Lung (tissue), 11 donors: ENCODE measurements at regions not wholly inside any gene's neighbourhood (a gene's known extent, or its start where the extent isn't known, plus 50 kb on each side); places are given as distances from the start of the nearest gene placed in this dataset.
A peak's percentile ranks its signal among the peaks of the same experiment; 100 is the strongest.

Source experiments
- ATAC-seq: fragments of 200-7000 bp; cut with Tn5 transposase; one replicate; pipeline ENCODE4 v1.9.1; 2020; ENCODE audit warnings: moderate number of reproducible peaks; ENCODE audit not compliant: insufficient read depth, low FRiP score
- DNase-seq, 3 donors: peaks; one replicate each; pipeline ENCODE4 v3.0.0-alpha.2; 2013 to 2017
- H3K27ac ChIP-seq, 2 donors: one replicate each; pipeline ENCODE4 v1.5.1; 2013; ENCODE audit warnings: mild to moderate bottlenecking in 2 of 2, moderate library complexity in 2 of 2, control low read depth in 1 of 2, inconsistent platforms in 1 of 2, low read depth in 1 of 2, low read length in 1 of 2
- H3K27me3 ChIP-seq, 3 donors: one replicate each; pipeline ENCODE4 v1.5.1; 2013; ENCODE audit warnings: low read length in 2 of 3; ENCODE audit not compliant: control insufficient read depth in 3 of 3, insufficient read depth in 3 of 3
- H3K36me3 ChIP-seq, 4 donors: one replicate each; pipeline ENCODE4 v1.5.1; 2013; ENCODE audit warnings: low read length in 4 of 4, mild to moderate bottlenecking in 1 of 4, moderate library complexity in 1 of 4; ENCODE audit not compliant: control insufficient read depth in 4 of 4, insufficient read depth in 4 of 4
- H3K4me1 ChIP-seq, 5 donors: one replicate each; pipeline ENCODE4 v1.5.1; 2013; ENCODE audit warnings: low read length in 5 of 5, mild to moderate bottlenecking in 2 of 5, moderate library complexity in 1 of 5; ENCODE audit not compliant: control insufficient read depth in 5 of 5, insufficient read depth in 5 of 5
- H3K4me3 ChIP-seq: one replicate; pipeline ENCODE4 v1.5.1; 2013; ENCODE audit warnings: mild to moderate bottlenecking, control low read depth, moderate library complexity
- H3K9ac ChIP-seq, 2 donors: one replicate each; pipeline ENCODE4 v1.5.1; 2013; ENCODE audit warnings: low read length in 2 of 2, control low read depth in 1 of 2; ENCODE audit not compliant: insufficient read depth in 1 of 2
- H3K9me3 ChIP-seq, 4 donors: one replicate each; pipeline ENCODE4 v1.5.1; 2013; ENCODE audit warnings: low read length in 3 of 4, mild to moderate bottlenecking in 1 of 4, moderate library complexity in 1 of 4; ENCODE audit not compliant: control insufficient read depth in 4 of 4, insufficient read depth in 3 of 4
- WGBS, 2 donors: extraction: QIAGEN DNeasy Blood & Tissue Kit; methylation state at CpG; one replicate each; pipeline ENCODE4 v1.1.7; 2013; 5-methylcytosine and 5-hydroxymethylcytosine counted together
- TF ChIP-seq, protein P1 (sequence below): IDR thresholded peaks from 2 replicates; pipeline ENCODE4 v1.5.1; 2012; ENCODE audit warnings: mild to moderate bottlenecking; ENCODE audit errors: control extremely low read depth, extremely low read depth
- donor health status: control.
- donor health status: control.
- donor health status: Bipolar disorder and iron deficiency.
- donor health status: healthy.
- donor health status: DM: yes; HTN: yes; CAD: no.

GRCh38 chr11:95531116-95531515, 258.5 kb downstream of the FAM76B start:
- no peaks in the 10 kb centered on the region for H3K36me3 ChIP-seq
- H3K4me3 ChIP-seq = no peak overlapping the region
- H3K27me3 ChIP-seq = no peaks in the 10 kb centered on the region
- TF ChIP-seq, protein P1, sequence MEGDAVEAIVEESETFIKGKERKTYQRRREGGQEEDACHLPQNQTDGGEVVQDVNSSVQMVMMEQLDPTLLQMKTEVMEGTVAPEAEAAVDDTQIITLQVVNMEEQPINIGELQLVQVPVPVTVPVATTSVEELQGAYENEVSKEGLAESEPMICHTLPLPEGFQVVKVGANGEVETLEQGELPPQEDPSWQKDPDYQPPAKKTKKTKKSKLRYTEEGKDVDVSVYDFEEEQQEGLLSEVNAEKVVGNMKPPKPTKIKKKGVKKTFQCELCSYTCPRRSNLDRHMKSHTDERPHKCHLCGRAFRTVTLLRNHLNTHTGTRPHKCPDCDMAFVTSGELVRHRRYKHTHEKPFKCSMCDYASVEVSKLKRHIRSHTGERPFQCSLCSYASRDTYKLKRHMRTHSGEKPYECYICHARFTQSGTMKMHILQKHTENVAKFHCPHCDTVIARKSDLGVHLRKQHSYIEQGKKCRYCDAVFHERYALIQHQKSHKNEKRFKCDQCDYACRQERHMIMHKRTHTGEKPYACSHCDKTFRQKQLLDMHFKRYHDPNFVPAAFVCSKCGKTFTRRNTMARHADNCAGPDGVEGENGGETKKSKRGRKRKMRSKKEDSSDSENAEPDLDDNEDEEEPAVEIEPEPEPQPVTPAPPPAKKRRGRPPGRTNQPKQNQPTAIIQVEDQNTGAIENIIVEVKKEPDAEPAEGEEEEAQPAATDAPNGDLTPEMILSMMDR = no peak
- H3K9ac ChIP-seq = no peak overlapping the region
- H3K9me3 ChIP-seq = peaks cover 0 to 7% (median 0%) of the 10 kb centered on the region in 4 donors
- H3K27ac ChIP-seq = no peak overlapping the region
- ATAC-seq (no peak), DNase-seq (no peak)
- H3K4me1 ChIP-seq = no peaks in the 10 kb centered on the region
- WGBS, 2 donors = 63 to 84% methylated on average over 3 of the region's 3 CpGs

DNA sequence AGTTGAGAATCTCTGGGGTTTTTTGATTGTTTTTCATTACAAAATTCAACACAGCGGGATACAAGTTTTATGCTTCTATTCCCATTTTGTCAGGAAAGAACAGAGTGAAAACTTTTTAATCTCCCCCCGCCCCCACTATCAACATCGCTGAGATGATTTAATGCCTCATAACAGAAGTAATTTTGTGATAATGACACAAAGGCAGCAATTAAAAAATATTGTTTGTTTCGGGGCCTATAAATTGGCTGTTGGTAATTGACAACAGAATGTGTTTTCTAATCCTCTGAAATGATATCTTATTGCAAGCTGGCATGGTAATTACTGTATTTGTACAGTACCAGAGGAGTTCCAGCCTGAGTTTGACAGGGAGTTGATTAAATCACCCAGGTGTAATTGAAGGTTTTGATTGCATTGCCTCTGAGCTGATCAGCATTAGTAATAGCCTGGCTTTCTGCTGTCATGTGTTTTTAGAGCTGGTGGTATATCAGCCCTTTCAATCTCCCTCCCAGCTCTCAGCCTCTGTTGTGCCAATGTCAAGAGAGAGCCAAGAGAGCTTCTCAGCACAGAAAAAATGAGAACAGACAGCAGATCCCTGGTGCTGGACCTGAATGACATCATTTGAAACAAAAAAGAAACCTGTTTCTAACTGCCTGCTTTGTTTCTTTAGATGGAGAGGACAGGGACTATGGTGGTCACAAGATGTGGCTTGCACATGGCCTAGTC, 265.1 kb downstream of the FAM76B start:
- H3K36me3 ChIP-seq = no peaks in the 10 kb centered on the region
- no peaks in the 10 kb centered on the region for H3K27me3 ChIP-seq
- WGBS, 2 donors = 79 to 87% methylated on average over 4 of the region's 4 CpGs
- ATAC-seq = no peak
- H3K27ac ChIP-seq = no peak overlapping the region
- H3K9me3 ChIP-seq = no peaks in the 10 kb centered on the region
- peak in 2 of 3 donors; percentile 32 to 33 for DNase-seq
- no peak overlapping the region for H3K9ac ChIP-seq
- H3K4me1 ChIP-seq = peaks cover 0 to 16% (median 12%) of the 10 kb centered on the region in 5 donors
- no peak overlapping the region for H3K4me3 ChIP-seq
- TF ChIP-seq, protein P1 = no peak

GRCh38 chr11:95522874-95523273, 266.7 kb downstream of the FAM76B start:
- peaks cover 0 to 17% (median 12%) of the 10 kb centered on the region in 5 donors for H3K4me1 ChIP-seq
- H3K27ac ChIP-seq = no peak overlapping the region
- no peaks in the 10 kb centered on the region for H3K36me3 ChIP-seq
- no peak for ATAC-seq
- no peak overlapping the region for H3K4me3 ChIP-seq
- no peaks in the 10 kb centered on the region for H3K9me3 ChIP-seq
- no peaks in the 10 kb centered on the region for H3K27me3 ChIP-seq
- no peak for DNase-seq
- TF ChIP-seq, protein P1 = no peak
- H3K9ac ChIP-seq = no peak overlapping the region
- WGBS, 2 donors = 78 to 80% methylated on average over 4 of the region's 4 CpGs
